ENCODE measurements at regions not wholly inside any gene's neighbourhood (a gene's known extent, or its start where the extent isn't known, plus 50 kb on each side); places are given as distances from the start of the nearest gene placed in this dataset.

GRCh38 chr18:41724195-41724594, 230.8 kb upstream of the PIK3C3 start:
- no peak for TF ChIP-seq CTCF (conservative IDR thresholded peaks at IDR 0.05; ENCODE audit: control insufficient read depth, insufficient read depth, low read depth, low read length)
- H3K4me3 ChIP-seq (ENCODE audit: control insufficient read depth, low read depth, low read length), result no peak overlapping the region
- no peak for DNase-seq (ENCODE audit: low read depth)

- no peak overlapping the region for H3K4me3 ChIP-seq (ENCODE audit: control insufficient read depth, low read depth, low read length)
- TF ChIP-seq CTCF (conservative IDR thresholded peaks at IDR 0.05; ENCODE audit: control insufficient read depth, insufficient read depth, low read depth, low read length), result no peak
- no peak for DNase-seq (ENCODE audit: low read depth)
Measured at GRCh38 chr18:41721103-41721790, 233.8 kb upstream of the PIK3C3 start.

GRCh38 chr18:41720226-41720625, 234.8 kb upstream of the PIK3C3 start:
- H3K4me3 ChIP-seq (ENCODE audit: control insufficient read depth, low read depth, low read length), result no peak overlapping the region
- TF ChIP-seq CTCF (conservative IDR thresholded peaks at IDR 0.05; ENCODE audit: control insufficient read depth, insufficient read depth, low read depth, low read length), result no peak
- DNase-seq (ENCODE audit: low read depth), result no peak

- H3K4me3 ChIP-seq (ENCODE audit: control insufficient read depth, low read depth, low read length), result no peak overlapping the region
- no peak for TF ChIP-seq CTCF (conservative IDR thresholded peaks at IDR 0.05; ENCODE audit: control insufficient read depth, insufficient read depth, low read depth, low read length)
- no peak for DNase-seq (ENCODE audit: low read depth)
Measured at GRCh38 chr18:41719808-41720207, 235.2 kb upstream of the PIK3C3 start.

- no peak for DNase-seq (ENCODE audit: low read depth)
- no peak for TF ChIP-seq CTCF (conservative IDR thresholded peaks at IDR 0.05; ENCODE audit: control insufficient read depth, insufficient read depth, low read depth, low read length)
Measured at GRCh38 chr18:41714872-41715271, 240.2 kb upstream of the PIK3C3 start.

GRCh38 chr18:41713969-41714825, 240.8 kb upstream of the PIK3C3 start:
- TF ChIP-seq CTCF (conservative IDR thresholded peaks at IDR 0.05; ENCODE audit: control insufficient read depth, insufficient read depth, low read depth, low read length), result no peak
- DNase-seq (ENCODE audit: low read depth), result no peak
- no peak overlapping the region for H3K4me3 ChIP-seq (ENCODE audit: control insufficient read depth, low read depth, low read length)

More at GRCh38 chr18:41714872-41715271, 240.2 kb upstream of the PIK3C3 start:
- no peak overlapping the region for H3K4me3 ChIP-seq (ENCODE audit: control insufficient read depth, low read depth, low read length)

Data from fibroblast of mammary gland (primary cell).